ENCODE measurements at regions not wholly inside any gene's neighbourhood (a gene's known extent, or its start where the extent isn't known, plus 50 kb on each side); places are given as distances from the start of the nearest gene placed in this dataset.

- TF ChIP-seq EP300 (IDR thresholded peaks at IDR 0.05; ENCODE audit: borderline replicate concordance in 1 of 2, low read depth in 1 of 2, low read length in 1 of 2) (no peak), RXRA (IDR thresholded peaks at IDR 0.05; ENCODE audit: borderline replicate concordance, low read depth) (no peak), NFIC (IDR thresholded peaks at IDR 0.05; ENCODE audit: borderline replicate concordance) (no peak)
- H3F3A ChIP-seq (replicated peaks; ENCODE audit: insufficient read depth): no peaks in the 10 kb centered on the region
- H4K20me1 ChIP-seq (ENCODE audit: insufficient read depth): no peaks in the 10 kb centered on the region
- no peak overlapping the region for H3K27ac ChIP-seq (ENCODE audit: low read depth in 2 of 2, low read length in 1 of 2)
- CTCF ChIA-PET: interaction anchor here (0.9 to 2.6 kb wide), 2 partner anchors 20 to 254 kb away, joined by 3 to 7 read pairs; no protein-coding TSS in a partner anchor
- 54% methylated on average over 6 of the region's 6 CpGs for WGBS (ENCODE audit: low lambda C conversion rate)
- peaks cover 0 to 12% of the 10 kb centered on the region in 2 experiments; a peak in 2 of 4 replicates for H3K4me1 ChIP-seq (ENCODE audit: control insufficient read depth in 1 of 2, insufficient read depth in 2 of 2, low read depth in 1 of 2, low read length in 1 of 2)
- no peaks in the 10 kb centered on the region for H3K79me2 ChIP-seq (ENCODE audit: insufficient read depth)
- POLR2A ChIA-PET: no interaction called here
- no peaks in the 10 kb centered on the region for H3K9me3 ChIP-seq
- H3K9me2 ChIP-seq: no peaks in the 10 kb centered on the region
- no peak for DNase-seq
- no peak overlapping the region for H3K4me2 ChIP-seq
- no peaks in the 10 kb centered on the region for H3K27me3 ChIP-seq (ENCODE audit: insufficient read depth)
- no peak overlapping the region for H3K4me3 ChIP-seq (ENCODE audit: low read depth in 2 of 2, low read length in 1 of 2)
- H2AFZ ChIP-seq (ENCODE audit: low read depth): no peak overlapping the region
- H3K36me3 ChIP-seq (replicated peaks in 1 of 2; ENCODE audit: control insufficient read depth in 1 of 2, insufficient read depth in 2 of 2, low read length in 1 of 2): no peaks in the 10 kb centered on the region
- no peak overlapping the region for H3K9ac ChIP-seq
These were observed 364.9 kb upstream of the MCTP2 start for GRCh38 chr15:93866476-93866875.

DNA sequence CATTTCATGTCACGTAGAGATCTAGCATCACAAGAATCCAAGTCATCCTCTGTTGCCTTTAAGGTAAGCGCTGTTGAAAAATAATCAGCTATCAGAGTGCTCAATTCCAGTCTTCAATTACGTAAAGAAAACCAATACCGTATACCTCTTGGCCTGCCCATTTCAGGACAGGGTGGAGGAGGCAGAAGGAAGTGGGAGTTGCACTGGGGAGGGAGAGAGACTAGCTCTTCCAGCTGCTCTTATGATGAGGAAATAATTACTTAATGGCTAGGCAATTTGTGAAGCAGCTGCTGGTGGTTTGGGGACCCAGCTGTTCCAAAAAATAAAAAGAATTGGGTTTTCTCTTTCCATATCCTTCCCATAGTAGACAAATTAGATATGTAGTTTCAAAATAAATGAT, 365.8 kb upstream of the MCTP2 start:
- H3K36me3 ChIP-seq (replicated peaks in 1 of 2; ENCODE audit: control insufficient read depth in 1 of 2, insufficient read depth in 2 of 2, low read length in 1 of 2): no peaks in the 10 kb centered on the region
- H3K4me2 ChIP-seq: no peak overlapping the region
- no peak for DNase-seq
- H3K79me2 ChIP-seq (ENCODE audit: insufficient read depth): no peaks in the 10 kb centered on the region
- H3K27ac ChIP-seq (ENCODE audit: low read depth in 2 of 2, low read length in 1 of 2): no peak overlapping the region
- H3K9me2 ChIP-seq: no peaks in the 10 kb centered on the region
- peaks cover 0 to 16% of the 10 kb centered on the region in 2 experiments; a peak in 2 of 4 replicates for H3K4me1 ChIP-seq (ENCODE audit: control insufficient read depth in 1 of 2, insufficient read depth in 2 of 2, low read depth in 1 of 2, low read length in 1 of 2)
- no peaks in the 10 kb centered on the region for H3K9me3 ChIP-seq
- no peaks in the 10 kb centered on the region for H3K27me3 ChIP-seq (ENCODE audit: insufficient read depth)
- no peaks in the 10 kb centered on the region for H3F3A ChIP-seq (replicated peaks; ENCODE audit: insufficient read depth)
- TF ChIP-seq SIN3A (IDR thresholded peaks at IDR 0.05; ENCODE audit: borderline replicate concordance, low read depth, low read length) (no peak), ZBTB33 (IDR thresholded peaks at IDR 0.05; ENCODE audit: borderline replicate concordance, low read depth) (no peak), RAD21 (IDR thresholded peaks at IDR 0.05; ENCODE audit: low read length) (no peak), EP300 (IDR thresholded peaks at IDR 0.05; ENCODE audit: borderline replicate concordance in 1 of 2, low read depth in 1 of 2, low read length in 1 of 2) (no peak), MXI1 (IDR thresholded peaks at IDR 0.05; ENCODE audit: low read depth, low read length) (no peak), POLR2AphosphoS5 (IDR thresholded peaks at IDR 0.05; ENCODE audit: low read depth, low read length) (no peak), MEF2A (IDR thresholded peaks at IDR 0.05; ENCODE audit: borderline replicate concordance, low read depth) (no peak), YY1 (IDR thresholded peaks at IDR 0.05; ENCODE audit: low read depth) (no peak), TAF1 (IDR thresholded peaks at IDR 0.05; ENCODE audit: borderline replicate concordance, low read depth, low read length) (no peak), MAX (IDR thresholded peaks at IDR 0.05; ENCODE audit: low read depth) (no peak), CHD2 (IDR thresholded peaks at IDR 0.05; ENCODE audit: low read length, partially characterized antibody) (no peak), EZH2phosphoT487 (IDR thresholded peaks at IDR 0.05; ENCODE audit: borderline replicate concordance, low read depth) (no peak), RFX5 (IDR thresholded peaks at IDR 0.05; ENCODE audit: low read length) (no peak)
- TF ChIP-seq, protein P1, sequence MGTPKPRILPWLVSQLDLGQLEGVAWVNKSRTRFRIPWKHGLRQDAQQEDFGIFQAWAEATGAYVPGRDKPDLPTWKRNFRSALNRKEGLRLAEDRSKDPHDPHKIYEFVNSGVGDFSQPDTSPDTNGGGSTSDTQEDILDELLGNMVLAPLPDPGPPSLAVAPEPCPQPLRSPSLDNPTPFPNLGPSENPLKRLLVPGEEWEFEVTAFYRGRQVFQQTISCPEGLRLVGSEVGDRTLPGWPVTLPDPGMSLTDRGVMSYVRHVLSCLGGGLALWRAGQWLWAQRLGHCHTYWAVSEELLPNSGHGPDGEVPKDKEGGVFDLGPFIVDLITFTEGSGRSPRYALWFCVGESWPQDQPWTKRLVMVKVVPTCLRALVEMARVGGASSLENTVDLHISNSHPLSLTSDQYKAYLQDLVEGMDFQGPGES (IDR thresholded peaks at IDR 0.05; ENCODE audit: low read depth, low read length): no peak
- TF ChIP-seq, protein P2, sequence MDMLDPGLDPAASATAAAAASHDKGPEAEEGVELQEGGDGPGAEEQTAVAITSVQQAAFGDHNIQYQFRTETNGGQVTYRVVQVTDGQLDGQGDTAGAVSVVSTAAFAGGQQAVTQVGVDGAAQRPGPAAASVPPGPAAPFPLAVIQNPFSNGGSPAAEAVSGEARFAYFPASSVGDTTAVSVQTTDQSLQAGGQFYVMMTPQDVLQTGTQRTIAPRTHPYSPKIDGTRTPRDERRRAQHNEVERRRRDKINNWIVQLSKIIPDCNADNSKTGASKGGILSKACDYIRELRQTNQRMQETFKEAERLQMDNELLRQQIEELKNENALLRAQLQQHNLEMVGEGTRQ (IDR thresholded peaks at IDR 0.05; ENCODE audit: borderline replicate concordance, low read depth, low read length): no peak
- TF ChIP-seq, protein P3, sequence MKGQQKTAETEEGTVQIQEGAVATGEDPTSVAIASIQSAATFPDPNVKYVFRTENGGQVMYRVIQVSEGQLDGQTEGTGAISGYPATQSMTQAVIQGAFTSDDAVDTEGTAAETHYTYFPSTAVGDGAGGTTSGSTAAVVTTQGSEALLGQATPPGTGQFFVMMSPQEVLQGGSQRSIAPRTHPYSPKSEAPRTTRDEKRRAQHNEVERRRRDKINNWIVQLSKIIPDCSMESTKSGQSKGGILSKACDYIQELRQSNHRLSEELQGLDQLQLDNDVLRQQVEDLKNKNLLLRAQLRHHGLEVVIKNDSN (IDR thresholded peaks at IDR 0.05; ENCODE audit: borderline replicate concordance, low read depth): no peak
- TF ChIP-seq, protein P4, sequence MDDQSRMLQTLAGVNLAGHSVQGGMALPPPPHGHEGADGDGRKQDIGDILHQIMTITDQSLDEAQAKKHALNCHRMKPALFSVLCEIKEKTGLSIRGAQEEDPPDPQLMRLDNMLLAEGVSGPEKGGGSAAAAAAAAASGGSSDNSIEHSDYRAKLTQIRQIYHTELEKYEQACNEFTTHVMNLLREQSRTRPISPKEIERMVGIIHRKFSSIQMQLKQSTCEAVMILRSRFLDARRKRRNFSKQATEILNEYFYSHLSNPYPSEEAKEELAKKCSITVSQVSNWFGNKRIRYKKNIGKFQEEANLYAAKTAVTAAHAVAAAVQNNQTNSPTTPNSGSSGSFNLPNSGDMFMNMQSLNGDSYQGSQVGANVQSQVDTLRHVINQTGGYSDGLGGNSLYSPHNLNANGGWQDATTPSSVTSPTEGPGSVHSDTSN (IDR thresholded peaks at IDR 0.05): no peak
- H3K9ac ChIP-seq: no peak overlapping the region
- no peak overlapping the region for H3K4me3 ChIP-seq (ENCODE audit: low read depth in 2 of 2, low read length in 1 of 2)
- 67% methylated on average over 4 of the region's 4 CpGs for WGBS (ENCODE audit: low lambda C conversion rate)
- H2AFZ ChIP-seq (ENCODE audit: low read depth): no peak overlapping the region
- no peaks in the 10 kb centered on the region for H4K20me1 ChIP-seq (ENCODE audit: insufficient read depth)
- CTCF ChIA-PET: interaction anchor here (2.6 kb wide), 1 partner anchor 255 kb away, joined by 7 read pairs; no protein-coding TSS in a partner anchor
- POLR2A ChIA-PET: no interaction called here

All from SK-N-SH (cell line).